SK-N-SH (cell line): ENCODE measurements at regions not wholly inside any gene's neighbourhood (a gene's known extent, or its start where the extent isn't known, plus 50 kb on each side); places are given as distances from the start of the nearest gene placed in this dataset.

Experiments used
- CTCF ChIA-PET: fragments of 300-600, 350-600 bp; formaldehyde crosslinking; extraction: SDS; loops from one replicate; lab custom pipeline; 2021; lab: Yijun Ruan, JAX
- POLR2A ChIA-PET: fragments of 350-600 bp; sonication (Branson Sonifier 250); formaldehyde crosslinking; extraction: SDS; loops from one replicate; lab custom pipeline; 2020; ENCODE audit warnings: antibody characterized with exemption, inconsistent platforms; lab: Yijun Ruan, JAX
- DNase-seq: peaks from one replicate; pipeline ENCODE4 v3.0.0; 2012
- H2AFZ ChIP-seq: fragments of 200-600 bp; sonication (generic); 2 replicates; pipeline ENCODE4 v1.8.1; 2016; ENCODE audit warnings: antibody characterized with exemption, mild to moderate bottlenecking, low read depth
- H3F3A ChIP-seq: fragments of 200-600 bp; sonication (generic); replicated peaks from 2 replicates; pipeline ENCODE3; 2016; ENCODE audit warnings: antibody characterized with exemption, mild to moderate bottlenecking; ENCODE audit not compliant: insufficient read depth
- H3K27ac ChIP-seq, 2 experiments: fragments of 200-500 bp in 1 of 2; fragments of 200-600 bp in 1 of 2; sonication (Bioruptor generic) in 1 of 2; sonication (generic), shearing (Covaris generic) in 1 of 2; 2 replicates each; pipeline versions ENCODE4 v1.5.1 to v1.6.1; 2014 to 2016; ENCODE audit warnings: low read depth in 2 of 2, inconsistent platforms in 1 of 2, low read length in 1 of 2, mild to moderate bottlenecking in 1 of 2, mixed read lengths in 1 of 2
- H3K27me3 ChIP-seq: fragments of 200-600 bp; sonication (generic), shearing (Covaris generic); 2 replicates; pipeline ENCODE4 v1.6.1; 2016; ENCODE audit warnings: mixed run types; ENCODE audit not compliant: insufficient read depth
- H3K36me3 ChIP-seq, 2 experiments: fragments of 200-500 bp in 1 of 2; fragments of 200-600 bp in 1 of 2; sonication (Bioruptor generic) in 1 of 2; sonication (generic) in 1 of 2; replicated peaks in 1 of 2; 2 replicates each; pipeline versions ENCODE3 to v1.5.1; 2014 to 2016; ENCODE audit warnings: low read length in 1 of 2, mild to moderate bottlenecking in 1 of 2; ENCODE audit not compliant: insufficient read depth in 2 of 2, control insufficient read depth in 1 of 2
- H3K4me1 ChIP-seq, 2 experiments: fragments of 200-500 bp in 1 of 2; fragments of 200-600 bp in 1 of 2; sonication (Bioruptor generic) in 1 of 2; sonication (generic), shearing (Covaris generic) in 1 of 2; 2 replicates each; pipeline versions ENCODE4 v1.5.1 to v1.6.1; 2014 to 2016; ENCODE audit warnings: low read depth in 1 of 2, low read length in 1 of 2, mixed run types in 1 of 2; ENCODE audit not compliant: insufficient read depth in 2 of 2, control insufficient read depth in 1 of 2
- H3K4me2 ChIP-seq: fragments of 200-600 bp; sonication (generic), shearing (Covaris generic); 2 replicates; pipeline ENCODE4 v1.6.1; 2017; ENCODE audit warnings: mixed run types
- H3K4me3 ChIP-seq, 2 experiments: fragments of 200-500 bp in 1 of 2; fragments of 200-600 bp in 1 of 2; sonication (Bioruptor generic) in 1 of 2; sonication (generic), shearing (Covaris generic) in 1 of 2; 2 replicates each; pipeline versions ENCODE4 v1.5.1 to v1.8.1; 2014 to 2016; ENCODE audit warnings: low read depth in 2 of 2, inconsistent platforms in 1 of 2, low read length in 1 of 2, mild to moderate bottlenecking in 1 of 2, mixed read lengths in 1 of 2, moderate library complexity in 1 of 2
- H3K79me2 ChIP-seq: fragments of 200-600 bp; sonication (generic); 2 replicates; pipeline ENCODE4 v1.8.1; 2017; ENCODE audit warnings: mild to moderate bottlenecking; ENCODE audit not compliant: insufficient read depth
- H3K9ac ChIP-seq: fragments of 200-600 bp; sonication (generic); 2 replicates; pipeline ENCODE4 v1.6.1; 2017; ENCODE audit warnings: mixed run types
- H3K9me2 ChIP-seq: fragments of 200-600 bp; sonication (generic); 2 replicates; pipeline ENCODE4 v1.6.1; 2017; ENCODE audit warnings: mixed run types
- H3K9me3 ChIP-seq: fragments of 200-600 bp; sonication (generic); 2 replicates; pipeline ENCODE4 v1.6.1; 2017; ENCODE audit warnings: mixed run types, mild to moderate bottlenecking, moderate library complexity
- H4K20me1 ChIP-seq: fragments of 200-600 bp; sonication (generic); 2 replicates; pipeline ENCODE4 v1.6.1; 2017; ENCODE audit warnings: mild to moderate bottlenecking, mixed run types; ENCODE audit not compliant: insufficient read depth
- CTCF ChIP-seq: fragments of 200-600 bp; sonication (generic); IDR thresholded peaks from 2 replicates; pipeline ENCODE4 v1.6.1; 2017; ENCODE audit warnings: antibody characterized with exemption, mild to moderate bottlenecking, moderate library complexity
- EP300 ChIP-seq, 2 experiments: IDR thresholded peaks; 2 replicates each; pipeline versions ENCODE4 v1.4.0 to v1.6.1; 2012; ENCODE audit warnings: borderline replicate concordance in 1 of 2, low read depth in 1 of 2, low read length in 1 of 2
- EZH2phosphoT487 ChIP-seq: fragments of 200-600 bp; sonication (generic); IDR thresholded peaks from 2 replicates; pipeline ENCODE4 v1.6.1; 2017; ENCODE audit warnings: low read depth, mixed run types, mild to moderate bottlenecking, antibody characterized with exemption, moderate library complexity, borderline replicate concordance
- FOXJ3 ChIP-seq: sonication (generic); formaldehyde crosslinking; IDR thresholded peaks from 2 replicates; pipeline ENCODE4 v1.5.1; 2020; ENCODE audit warnings: mild to moderate bottlenecking, missing genetic modification reagents
- FOXM1 ChIP-seq: IDR thresholded peaks from 2 replicates; pipeline ENCODE4 v1.4.0; 2012; ENCODE audit warnings: low read depth, mild to moderate bottlenecking
- GABPA ChIP-seq: IDR thresholded peaks from 2 replicates; pipeline ENCODE4 v1.4.0; 2012; ENCODE audit warnings: low read depth, mild to moderate bottlenecking
- GATA2 ChIP-seq: sonication (generic); formaldehyde crosslinking; IDR thresholded peaks from 2 replicates; pipeline ENCODE4 v1.5.0; 2020; ENCODE audit warnings: mild to moderate bottlenecking, missing genetic modification reagents
- JUND ChIP-seq: IDR thresholded peaks from 2 replicates; pipeline ENCODE4 v1.4.0; 2012
- MAX ChIP-seq: IDR thresholded peaks from 2 replicates; pipeline ENCODE4 v1.4.0; 2012; ENCODE audit warnings: low read depth
- MEF2A ChIP-seq: IDR thresholded peaks from 2 replicates; pipeline ENCODE4 v1.4.0; 2012; ENCODE audit warnings: low read depth, borderline replicate concordance
- MXI1 ChIP-seq: IDR thresholded peaks from 2 replicates; pipeline ENCODE4 v1.6.1; 2012; ENCODE audit warnings: mild to moderate bottlenecking, low read depth, low read length, improper control_type of control experiment
- NFIC ChIP-seq: IDR thresholded peaks from 2 replicates; pipeline ENCODE4 v1.4.0; 2012; ENCODE audit warnings: borderline replicate concordance
- RAD21 ChIP-seq: IDR thresholded peaks from 2 replicates; pipeline ENCODE4 v1.6.1; 2012; ENCODE audit warnings: mild to moderate bottlenecking, low read length
- RCOR1 ChIP-seq: fragments of 150-350 bp; IDR thresholded peaks from 2 replicates; pipeline ENCODE4 v1.6.1; 2017; ENCODE audit warnings: antibody characterized with exemption, low read length
- SIN3A ChIP-seq: IDR thresholded peaks from 2 replicates; pipeline ENCODE4 v1.6.1; 2012; ENCODE audit warnings: low read depth, mild to moderate bottlenecking, low read length, moderate library complexity, borderline replicate concordance
- SMC3 ChIP-seq: IDR thresholded peaks from 2 replicates; pipeline ENCODE4 v1.6.1; 2012; ENCODE audit warnings: low read depth, low read length, improper control_type of control experiment
- TAF1 ChIP-seq: IDR thresholded peaks from 2 replicates; pipeline ENCODE4 v1.6.1; 2012; ENCODE audit warnings: low read depth, mild to moderate bottlenecking, low read length, moderate library complexity, borderline replicate concordance
- TCF12 ChIP-seq: IDR thresholded peaks from 2 replicates; pipeline ENCODE4 v1.4.0; 2012
- TEAD4 ChIP-seq: IDR thresholded peaks from 2 replicates; pipeline ENCODE4 v1.4.0; 2012; ENCODE audit warnings: mild to moderate bottlenecking, borderline replicate concordance; ENCODE audit not compliant: insufficient read depth
- ZBTB33 ChIP-seq: IDR thresholded peaks from 2 replicates; pipeline ENCODE4 v1.4.0; 2012; ENCODE audit warnings: low read depth, borderline replicate concordance
- WGBS: methylation state at CpG from one replicate; pipeline ENCODE4 v1.1.6; 2017; ENCODE audit warnings: low lambda C conversion rate; 5-methylcytosine and 5-hydroxymethylcytosine counted together

- TF ChIP-seq SMC3 (no peak), GATA2 (CRISPR knock-in tag) (no peak), RAD21 (no peak), CTCF (no peak), MXI1 (no peak), EP300 (IDR thresholded peaks at IDR 0.05; ENCODE audit: borderline replicate concordance in 1 of 2, low read depth in 1 of 2, low read length in 1 of 2) (no peak), MEF2A (no peak), FOXM1 (no peak), NFIC (no peak), TAF1 (no peak), FOXJ3 (CRISPR knock-in tag) (no peak), TCF12 (no peak), MAX (no peak)
- TF ChIP-seq, all 33 proteins: peak for 0
Measured at GRCh38 chr10:86580521-86580891, 58.9 kb upstream of the WAPL start (continued).

- CTCF ChIA-PET, result interaction anchor here (0.9 to 4.3 kb wide), 7 partner anchors 7 to 190 kb away, joined by 3 to 92 read pairs (median 7); no protein-coding TSS in a partner anchor
- Histone ChIP-seq H3K27me3 (no peaks in the 10 kb centered on the region), H4K20me1 (no peaks in the 10 kb centered on the region), H3K36me3 (no peaks in the 10 kb centered on the region), H3K4me1 (no peaks in the 10 kb centered on the region; a peak in 1 of 4 replicates), H3K79me2 (no peaks in the 10 kb centered on the region), H2AFZ (no peak overlapping the region), H3K4me2 (no peak overlapping the region), H3K9me3 (no peaks in the 10 kb centered on the region), H3K9me2 (no peaks in the 10 kb centered on the region), H3K4me3 (no peak overlapping the region), H3F3A (no peaks in the 10 kb centered on the region), H3K27ac (no peak overlapping the region), H3K9ac (no peak overlapping the region)
- TF ChIP-seq TEAD4 (no peak), MEF2A (no peak), RCOR1 (no peak), TAF1 (no peak), ZBTB33 (no peak), JUND (no peak), SIN3A (no peak), GABPA (no peak), EZH2phosphoT487 (no peak)
- no peak for DNase-seq
- 75% methylated on average over 1 of the region's 4 CpGs for WGBS
- POLR2A ChIA-PET, result no interaction called here
Measured at GRCh38 chr10:86583983-86584382, 62.4 kb upstream of the WAPL start.
